HFFc6 (cell line): ENCODE measurements at regions not wholly inside any gene's neighbourhood (a gene's known extent, or its start where the extent isn't known, plus 50 kb on each side); places are given as distances from the start of the nearest gene placed in this dataset.
"Not testable (repeated sequence)": the region's sequence is repeated elsewhere in the genome, so short reads cannot be mapped to it uniquely, and the experiment has no call there.

Experiments
- DNase-seq: peaks from one replicate; pipeline ENCODE4 v3.0.0-alpha.2; 2018
- H3K27ac Mint-ChIP-seq: 2 replicates; pipeline ENCODE4 v1.8.0; 2020; ENCODE audit warnings: mild to moderate bottlenecking, mixed read lengths
- H3K27me3 Mint-ChIP-seq: 2 replicates; pipeline ENCODE4 v1.8.0; 2021; ENCODE audit warnings: mild to moderate bottlenecking, moderate library complexity, mixed read lengths; ENCODE audit not compliant: insufficient read depth
- H3K36me3 Mint-ChIP-seq: 2 replicates; pipeline ENCODE4 v1.8.0; 2021; ENCODE audit warnings: low read depth, mixed read lengths
- H3K4me1 Mint-ChIP-seq: 2 replicates; pipeline ENCODE4 v1.8.0; 2020; ENCODE audit warnings: low read depth, mixed read lengths
- H3K4me3 Mint-ChIP-seq: 2 replicates; pipeline ENCODE4 v1.8.0; 2020; ENCODE audit warnings: mild to moderate bottlenecking, moderate library complexity, mixed read lengths
- H3K9me3 Mint-ChIP-seq: 2 replicates; pipeline ENCODE4 v1.8.0; 2020; ENCODE audit warnings: mild to moderate bottlenecking, mixed read lengths
- TF ChIP-seq, protein P1 (sequence below): fragments of 200-600 bp; sonication (generic); IDR thresholded peaks from 2 replicates; pipeline ENCODE4 v1.5.0; 2021; ENCODE audit warnings: antibody characterized with exemption, mild to moderate bottlenecking

DNA sequence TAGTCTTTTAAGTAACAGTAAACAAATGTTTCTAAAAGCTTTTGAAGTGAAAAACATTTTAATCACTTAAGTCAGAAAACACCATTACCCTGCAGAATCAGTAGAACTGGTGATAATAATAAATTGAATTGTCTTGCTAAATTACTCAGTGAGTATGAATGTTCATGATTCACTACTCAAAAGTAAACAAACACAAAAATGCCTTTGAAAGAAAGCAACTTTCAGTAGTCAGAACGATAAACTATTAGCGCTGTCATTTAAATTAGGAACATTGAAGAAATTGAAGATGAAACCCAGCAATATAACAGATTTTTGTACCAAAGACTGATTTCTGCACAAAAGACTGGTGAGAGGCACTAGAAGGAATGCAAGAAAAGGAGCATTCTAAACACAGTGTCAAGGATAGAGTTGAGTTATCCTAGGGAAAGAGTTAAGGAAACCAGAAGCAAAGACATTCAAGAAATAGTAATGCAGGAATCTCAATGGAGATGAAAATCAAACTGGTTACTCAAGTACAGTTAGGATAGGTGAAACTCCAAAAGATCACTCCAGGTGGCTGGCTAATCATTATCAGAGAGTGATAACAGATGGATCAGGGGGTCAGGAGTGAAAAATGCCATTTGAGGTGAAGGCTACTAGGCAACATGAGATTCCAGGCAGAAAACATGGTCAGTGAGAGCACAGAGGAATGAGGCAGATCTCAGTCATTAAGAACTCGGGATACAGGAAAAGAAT is 77.4 kb upstream of the ALG10 start:
- Mint-ChIP-seq H3K27ac (no peak overlapping the region), H3K4me1 (no peaks in the 10 kb centered on the region), H3K27me3 (no peaks in the 10 kb centered on the region), H3K4me3 (no peak overlapping the region), H3K9me3 (peaks cover 20% of the 10 kb centered on the region), H3K36me3 (no peaks in the 10 kb centered on the region; the same call in 1 of the 2 replicates)
- TF ChIP-seq, protein P1, sequence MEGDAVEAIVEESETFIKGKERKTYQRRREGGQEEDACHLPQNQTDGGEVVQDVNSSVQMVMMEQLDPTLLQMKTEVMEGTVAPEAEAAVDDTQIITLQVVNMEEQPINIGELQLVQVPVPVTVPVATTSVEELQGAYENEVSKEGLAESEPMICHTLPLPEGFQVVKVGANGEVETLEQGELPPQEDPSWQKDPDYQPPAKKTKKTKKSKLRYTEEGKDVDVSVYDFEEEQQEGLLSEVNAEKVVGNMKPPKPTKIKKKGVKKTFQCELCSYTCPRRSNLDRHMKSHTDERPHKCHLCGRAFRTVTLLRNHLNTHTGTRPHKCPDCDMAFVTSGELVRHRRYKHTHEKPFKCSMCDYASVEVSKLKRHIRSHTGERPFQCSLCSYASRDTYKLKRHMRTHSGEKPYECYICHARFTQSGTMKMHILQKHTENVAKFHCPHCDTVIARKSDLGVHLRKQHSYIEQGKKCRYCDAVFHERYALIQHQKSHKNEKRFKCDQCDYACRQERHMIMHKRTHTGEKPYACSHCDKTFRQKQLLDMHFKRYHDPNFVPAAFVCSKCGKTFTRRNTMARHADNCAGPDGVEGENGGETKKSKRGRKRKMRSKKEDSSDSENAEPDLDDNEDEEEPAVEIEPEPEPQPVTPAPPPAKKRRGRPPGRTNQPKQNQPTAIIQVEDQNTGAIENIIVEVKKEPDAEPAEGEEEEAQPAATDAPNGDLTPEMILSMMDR = no peak
- DNase-seq = no peak

DNA sequence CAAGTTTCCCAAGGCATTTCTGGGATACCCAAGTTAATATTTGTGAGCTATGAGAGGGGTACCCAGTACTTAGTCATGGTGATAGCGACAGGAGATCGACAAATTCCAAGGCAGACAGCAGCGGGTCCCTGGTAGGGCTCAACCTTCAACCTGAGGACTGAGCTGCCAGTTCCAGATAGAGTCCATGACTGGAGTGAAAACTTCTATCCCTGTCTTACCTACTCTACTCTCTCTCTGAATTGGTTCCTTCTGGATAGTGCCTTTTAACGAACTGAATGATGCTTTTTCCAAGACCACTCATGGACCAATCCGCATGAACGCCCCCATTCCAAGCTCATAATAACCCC is 76.9 kb upstream of the ALG10 start:
- DNase-seq = no peak
- Mint-ChIP-seq H3K4me1 (no peaks in the 10 kb centered on the region), H3K27ac (no peak overlapping the region), H3K27me3 (no peaks in the 10 kb centered on the region), H3K4me3 (no peak overlapping the region), H3K9me3 (peaks cover 26% of the 10 kb centered on the region), H3K36me3 (no peaks in the 10 kb centered on the region; the same call in none of the 2 replicates)
- TF ChIP-seq, protein P1 = no peak

DNA sequence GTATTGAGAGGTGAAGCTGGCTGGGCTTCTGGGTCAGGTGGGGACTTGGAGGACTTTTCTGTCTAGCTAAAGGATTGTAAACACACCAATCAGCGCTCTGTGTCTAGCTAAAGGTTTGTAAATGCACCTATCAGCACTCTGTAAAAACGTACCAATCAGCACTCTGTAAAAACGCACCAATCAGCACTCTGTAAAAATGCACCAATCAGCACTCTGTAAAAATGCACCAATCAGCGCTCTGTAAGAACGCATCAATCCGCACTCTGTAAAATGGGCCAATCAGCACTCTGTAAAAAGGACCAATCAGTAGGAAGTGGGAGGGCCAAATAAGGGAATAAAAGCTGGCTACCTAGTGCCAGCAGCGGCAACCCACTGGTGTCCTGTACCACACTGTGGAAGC is 56.1 kb upstream of the ALG10 start:
- not testable (repeated sequence) for H3K4me1 Mint-ChIP-seq

DNA sequence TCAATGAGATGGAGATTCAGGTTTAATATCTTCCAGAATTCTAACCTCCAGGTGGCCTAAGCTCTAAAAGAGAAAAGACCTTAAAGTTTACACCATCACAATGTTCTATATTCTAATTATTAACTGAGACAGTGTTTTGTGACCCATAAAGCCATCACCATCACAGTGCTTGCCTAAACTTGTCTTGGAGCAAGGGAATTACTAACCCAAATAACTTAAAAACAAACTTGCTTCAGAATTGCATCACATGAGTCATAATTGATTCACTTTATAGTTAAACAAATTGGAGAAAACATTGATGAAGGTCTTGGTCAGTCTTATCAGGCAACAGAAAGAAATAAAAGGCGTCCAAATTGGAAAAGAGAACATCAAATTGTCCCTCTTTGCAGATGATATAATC is 54.5 kb upstream of the ALG10 start:
- H3K27ac Mint-ChIP-seq = no peak overlapping the region
- H3K27me3 Mint-ChIP-seq = no peaks in the 10 kb centered on the region
- no peaks in the 10 kb centered on the region for H3K4me1 Mint-ChIP-seq
- H3K9me3 Mint-ChIP-seq = peaks cover 32% of the 10 kb centered on the region
- H3K4me3 Mint-ChIP-seq = no peak overlapping the region
- H3K36me3 Mint-ChIP-seq = no peaks in the 10 kb centered on the region
- no peak for DNase-seq
- TF ChIP-seq, protein P1 = no peak

More for the DNA sequence above, 56.1 kb upstream of the ALG10 start:
- H3K4me3 Mint-ChIP-seq, DNase-seq, H3K36me3 Mint-ChIP-seq, H3K27ac Mint-ChIP-seq, H3K27me3 Mint-ChIP-seq: not testable (repeated sequence)
- H3K9me3 Mint-ChIP-seq = peaks cover 25% of the 10 kb centered on the region
